Natural killer cell treated with Interleukin-12 subunit alpha and Interleukin-12 subunit beta and Interleukin-15 and Interleukin-18, amount 100 ng/mL, for 72 hours (primary cell): ENCODE measurements at regions not wholly inside any gene's neighbourhood (a gene's known extent, or its start where the extent isn't known, plus 50 kb on each side); places are given as distances from the start of the nearest gene placed in this dataset.
"Not testable (repeated sequence)": the region's sequence is repeated elsewhere in the genome, so short reads cannot be mapped to it uniquely, and the experiment has no call there.

Experiments used
- ATAC-seq, 2 donors: fragments of 150-1000 bp; cut with Tn5 transposase in 1 of 2; sonication (Bioruptor Pico), chemical (Tn5 transposase) in 1 of 2; 2 replicates each; pipeline ENCODE4 v1.10.0; 2021
- DNase-seq: peaks from one replicate; pipeline ENCODE4 v3.0.0; 2022; ENCODE audit warnings: low spot score
- H3K27ac Mint-ChIP-seq, 2 donors: 1 replicate in 1 of 2; 2 replicates in 1 of 2; pipeline ENCODE4 v1.8.0; 2022; ENCODE audit warnings: mixed read lengths in 2 of 2, mild to moderate bottlenecking in 1 of 2, moderate library complexity in 1 of 2
- H3K27me3 Mint-ChIP-seq, 2 donors: 1 replicate in 1 of 2; 2 replicates in 1 of 2; pipeline ENCODE4 v1.8.0; 2022; ENCODE audit warnings: mixed read lengths in 2 of 2
- H3K36me3 Mint-ChIP-seq: one replicate; pipeline ENCODE4 v1.8.0; 2022; ENCODE audit warnings: mixed read lengths
- H3K4me1 Mint-ChIP-seq, 2 donors: 1 replicate in 1 of 2; 2 replicates in 1 of 2; pipeline ENCODE4 v1.8.0; 2022; ENCODE audit warnings: low read depth in 2 of 2, mixed read lengths in 2 of 2, mild to moderate bottlenecking in 1 of 2
- H3K4me3 Mint-ChIP-seq: one replicate; pipeline ENCODE4 v1.8.0; 2022; ENCODE audit warnings: mixed read lengths
- H3K9me3 Mint-ChIP-seq: 2 replicates; pipeline ENCODE4 v1.8.0; 2022; ENCODE audit warnings: mixed read lengths

GRCh38 chr16:13684819-13685563, 235.0 kb upstream of the ERCC4 start:
- Mint-ChIP-seq H3K36me3 (no peaks in the 10 kb centered on the region), H3K27me3 (peaks cover 0 to 5% of the 10 kb centered on the region in 2 donors)
- ATAC-seq, result no peak

GRCh38 chr16:13696017-13696416, 223.9 kb upstream of the ERCC4 start:
- peaks cover 37% of the 10 kb centered on the region for H3K9me3 Mint-ChIP-seq
- H3K4me1 Mint-ChIP-seq, result no peaks in the 10 kb centered on the region
- peaks cover 20% of the 10 kb centered on the region for H3K36me3 Mint-ChIP-seq
- H3K4me3 Mint-ChIP-seq, result no peak overlapping the region
- DNase-seq, result no peak
- no peaks in the 10 kb centered on the region for H3K27me3 Mint-ChIP-seq
- no peak overlapping the region for H3K27ac Mint-ChIP-seq
- ATAC-seq, result no peak

More at GRCh38 chr16:13684819-13685563, 235.0 kb upstream of the ERCC4 start:
- no peak for DNase-seq
- no peak overlapping the region for H3K27ac Mint-ChIP-seq
- no peak overlapping the region for H3K4me3 Mint-ChIP-seq
- peaks cover 9% of the 10 kb centered on the region for H3K9me3 Mint-ChIP-seq
- no peaks in the 10 kb centered on the region for H3K4me1 Mint-ChIP-seq

GRCh38 chr16:13697013-13697412, 222.9 kb upstream of the ERCC4 start:
- peaks cover 20% of the 10 kb centered on the region for H3K36me3 Mint-ChIP-seq
- no peak overlapping the region for H3K27ac Mint-ChIP-seq
- ATAC-seq (no peak), DNase-seq (no peak)
- no peaks in the 10 kb centered on the region for H3K4me1 Mint-ChIP-seq
- no peak overlapping the region for H3K4me3 Mint-ChIP-seq
- peaks cover 31% of the 10 kb centered on the region for H3K9me3 Mint-ChIP-seq
- no peaks in the 10 kb centered on the region for H3K27me3 Mint-ChIP-seq

GRCh38 chr16:13697568-13697967, 222.4 kb upstream of the ERCC4 start:
- peaks cover 28% of the 10 kb centered on the region for H3K9me3 Mint-ChIP-seq
- H3K27ac Mint-ChIP-seq, result no peak overlapping the region
- H3K4me1 Mint-ChIP-seq, result no peaks in the 10 kb centered on the region
- ATAC-seq, result no peak
- H3K4me3 Mint-ChIP-seq, result no peak overlapping the region
- H3K27me3 Mint-ChIP-seq, result no peaks in the 10 kb centered on the region
- H3K36me3 Mint-ChIP-seq, result peaks cover 15% of the 10 kb centered on the region
- no peak for DNase-seq

GRCh38 chr16:13702614-13703013, 217.3 kb upstream of the ERCC4 start:
- no peak for ATAC-seq
- DNase-seq, result no peak
- Mint-ChIP-seq H3K36me3 (peaks cover 4% of the 10 kb centered on the region), H3K27me3 (no peaks in the 10 kb centered on the region), H3K4me1 (no peaks in the 10 kb centered on the region), H3K27ac (no peak overlapping the region), H3K4me3 (no peak overlapping the region), H3K9me3 (peaks cover 12% of the 10 kb centered on the region)

- H3K27me3 Mint-ChIP-seq, result peaks cover 0 to 3% of the 10 kb centered on the region in 2 donors
- peaks cover 4% of the 10 kb centered on the region for H3K36me3 Mint-ChIP-seq
- no peak overlapping the region for H3K27ac Mint-ChIP-seq
- no peaks in the 10 kb centered on the region for H3K4me1 Mint-ChIP-seq
- H3K4me3 Mint-ChIP-seq, result no peak overlapping the region
- DNase-seq (no peak), ATAC-seq (no peak)
- peaks cover 17% of the 10 kb centered on the region for H3K9me3 Mint-ChIP-seq
Observed at GRCh38 chr16:13708347-13709120, 211.4 kb upstream of the ERCC4 start.

- no peak overlapping the region for H3K4me3 Mint-ChIP-seq
- no peak overlapping the region for H3K27ac Mint-ChIP-seq
- H3K27me3 Mint-ChIP-seq, result no peaks in the 10 kb centered on the region
- no peaks in the 10 kb centered on the region for H3K36me3 Mint-ChIP-seq
- H3K9me3 Mint-ChIP-seq, result no peaks in the 10 kb centered on the region
- ATAC-seq (no peak), DNase-seq (no peak)
- no peaks in the 10 kb centered on the region for H3K4me1 Mint-ChIP-seq
Observed at GRCh38 chr16:13718748-13719147, 201.2 kb upstream of the ERCC4 start.

- Mint-ChIP-seq H3K9me3 (peaks cover 13% of the 10 kb centered on the region), H3K36me3 (no peaks in the 10 kb centered on the region), H3K27me3 (peaks cover 2 to 11% of the 10 kb centered on the region in 2 donors), H3K4me3 (no peak overlapping the region), H3K27ac (no peak overlapping the region), H3K4me1 (no peaks in the 10 kb centered on the region)
- ATAC-seq, result no peak
- no peak for DNase-seq
Observed at GRCh38 chr16:13727943-13728342, 192.0 kb upstream of the ERCC4 start.

GRCh38 chr16:13733561-13733960, 186.4 kb upstream of the ERCC4 start:
- H3K4me1 Mint-ChIP-seq, result no peaks in the 10 kb centered on the region
- ATAC-seq (no peak), DNase-seq (no peak)
- H3K27ac Mint-ChIP-seq, result no peak overlapping the region
- no peaks in the 10 kb centered on the region for H3K36me3 Mint-ChIP-seq
- H3K4me3 Mint-ChIP-seq, result no peak overlapping the region
- peaks cover 6% of the 10 kb centered on the region for H3K9me3 Mint-ChIP-seq
- peaks cover 2 to 11% of the 10 kb centered on the region in 2 donors for H3K27me3 Mint-ChIP-seq

GRCh38 chr16:13739621-13740373, 180.2 kb upstream of the ERCC4 start:
- H3K4me3 Mint-ChIP-seq, ATAC-seq, H3K27ac Mint-ChIP-seq, H3K4me1 Mint-ChIP-seq, H3K36me3 Mint-ChIP-seq, H3K27me3 Mint-ChIP-seq, DNase-seq: not testable (repeated sequence)
- H3K9me3 Mint-ChIP-seq, result peaks cover 16% of the 10 kb centered on the region

- Mint-ChIP-seq H3K27ac (no peak overlapping the region), H3K27me3 (peaks cover 3 to 10% of the 10 kb centered on the region in 2 donors), H3K9me3 (peaks cover 20% of the 10 kb centered on the region), H3K36me3 (no peaks in the 10 kb centered on the region), H3K4me3 (no peak overlapping the region), H3K4me1 (no peaks in the 10 kb centered on the region)
- DNase-seq (no peak), ATAC-seq (no peak)
Observed at GRCh38 chr16:13742928-13743327, 177.0 kb upstream of the ERCC4 start.

- ATAC-seq (no peak), DNase-seq (no peak)
- Mint-ChIP-seq H3K4me3 (no peak overlapping the region), H3K4me1 (no peaks in the 10 kb centered on the region), H3K27me3 (peaks cover 3 to 10% of the 10 kb centered on the region in 2 donors), H3K9me3 (peaks cover 20% of the 10 kb centered on the region), H3K36me3 (no peaks in the 10 kb centered on the region), H3K27ac (no peak overlapping the region)
Observed at GRCh38 chr16:13743571-13743970, 176.4 kb upstream of the ERCC4 start.

GRCh38 chr16:13756411-13757140, 163.4 kb upstream of the ERCC4 start:
- DNase-seq (no peak), ATAC-seq (no peak)
- no peak overlapping the region for H3K27ac Mint-ChIP-seq
- peaks cover 5 to 20% of the 10 kb centered on the region in 2 donors for H3K27me3 Mint-ChIP-seq
- H3K36me3 Mint-ChIP-seq, result no peaks in the 10 kb centered on the region
- H3K4me1 Mint-ChIP-seq, result no peaks in the 10 kb centered on the region
- peaks cover 19% of the 10 kb centered on the region for H3K9me3 Mint-ChIP-seq
- no peak overlapping the region for H3K4me3 Mint-ChIP-seq
